ENCODE measurements at regions not wholly inside any gene's neighbourhood (a gene's known extent, or its start where the extent isn't known, plus 50 kb on each side); places are given as distances from the start of the nearest gene placed in this dataset.
"Not testable (repeated sequence)": the region's sequence is repeated elsewhere in the genome, so short reads cannot be mapped to it uniquely, and the experiment has no call there.

DNA sequence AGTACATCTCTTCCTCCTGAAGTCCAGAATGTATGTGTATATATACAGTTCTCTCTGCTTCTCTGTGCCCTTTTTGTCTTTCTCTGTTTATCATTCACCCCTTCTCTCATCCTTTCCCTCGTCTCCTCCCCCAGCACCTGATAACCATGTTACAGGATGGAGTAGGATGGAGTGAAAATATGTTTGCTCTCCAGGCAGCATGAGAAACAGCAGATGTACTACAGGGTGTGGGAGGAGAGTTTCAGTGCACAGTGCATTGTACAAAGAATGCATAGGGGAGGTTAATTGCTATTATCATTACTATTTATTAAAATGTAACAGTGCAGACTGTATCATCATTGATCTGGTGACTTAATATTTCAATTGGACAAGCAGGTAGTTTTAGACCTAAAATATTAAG is 104.5 kb downstream of the MFAP3L start:
- no peak for DNase-seq (ENCODE audit: low read depth)
- no peak overlapping the region for H3K4me3 ChIP-seq (ENCODE audit: low read depth, low read length)
- in situ Hi-C loops (cut with HindIII; ENCODE audit: low sequenced_read_pairs), result no loop called here
- TF ChIP-seq, protein P1, sequence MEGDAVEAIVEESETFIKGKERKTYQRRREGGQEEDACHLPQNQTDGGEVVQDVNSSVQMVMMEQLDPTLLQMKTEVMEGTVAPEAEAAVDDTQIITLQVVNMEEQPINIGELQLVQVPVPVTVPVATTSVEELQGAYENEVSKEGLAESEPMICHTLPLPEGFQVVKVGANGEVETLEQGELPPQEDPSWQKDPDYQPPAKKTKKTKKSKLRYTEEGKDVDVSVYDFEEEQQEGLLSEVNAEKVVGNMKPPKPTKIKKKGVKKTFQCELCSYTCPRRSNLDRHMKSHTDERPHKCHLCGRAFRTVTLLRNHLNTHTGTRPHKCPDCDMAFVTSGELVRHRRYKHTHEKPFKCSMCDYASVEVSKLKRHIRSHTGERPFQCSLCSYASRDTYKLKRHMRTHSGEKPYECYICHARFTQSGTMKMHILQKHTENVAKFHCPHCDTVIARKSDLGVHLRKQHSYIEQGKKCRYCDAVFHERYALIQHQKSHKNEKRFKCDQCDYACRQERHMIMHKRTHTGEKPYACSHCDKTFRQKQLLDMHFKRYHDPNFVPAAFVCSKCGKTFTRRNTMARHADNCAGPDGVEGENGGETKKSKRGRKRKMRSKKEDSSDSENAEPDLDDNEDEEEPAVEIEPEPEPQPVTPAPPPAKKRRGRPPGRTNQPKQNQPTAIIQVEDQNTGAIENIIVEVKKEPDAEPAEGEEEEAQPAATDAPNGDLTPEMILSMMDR (IDR thresholded peaks at IDR 0.05; ENCODE audit: low read depth, low read length, missing control alignments), result no peak

DNA sequence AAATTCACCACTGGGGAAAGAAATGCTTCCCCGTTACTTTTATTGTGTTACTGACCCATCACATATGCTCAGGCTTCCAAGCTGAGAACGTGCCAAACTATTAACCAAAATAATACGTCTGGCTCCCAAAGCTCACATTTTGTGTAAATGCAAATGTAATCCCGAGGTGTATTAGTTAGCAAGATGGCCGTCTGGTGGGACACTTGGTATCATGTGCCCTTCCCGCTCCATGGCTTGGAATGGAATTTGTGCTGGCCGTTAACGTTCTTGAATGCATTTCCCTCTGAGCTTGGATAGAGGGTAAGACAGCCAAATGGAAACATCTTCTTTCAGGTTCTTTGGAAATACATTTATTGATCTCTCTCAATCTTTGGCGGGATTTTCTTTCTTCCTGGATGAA is 105.0 kb downstream of the MFAP3L start:
- DNase-seq (ENCODE audit: low read depth), result no peak
- in situ Hi-C loops (cut with HindIII; ENCODE audit: low sequenced_read_pairs), result no loop called here
- H3K4me3 ChIP-seq (ENCODE audit: low read depth, low read length), result no peak overlapping the region
- TF ChIP-seq, protein P1 (IDR thresholded peaks at IDR 0.05; ENCODE audit: low read depth, low read length, missing control alignments), result no peak

DNA sequence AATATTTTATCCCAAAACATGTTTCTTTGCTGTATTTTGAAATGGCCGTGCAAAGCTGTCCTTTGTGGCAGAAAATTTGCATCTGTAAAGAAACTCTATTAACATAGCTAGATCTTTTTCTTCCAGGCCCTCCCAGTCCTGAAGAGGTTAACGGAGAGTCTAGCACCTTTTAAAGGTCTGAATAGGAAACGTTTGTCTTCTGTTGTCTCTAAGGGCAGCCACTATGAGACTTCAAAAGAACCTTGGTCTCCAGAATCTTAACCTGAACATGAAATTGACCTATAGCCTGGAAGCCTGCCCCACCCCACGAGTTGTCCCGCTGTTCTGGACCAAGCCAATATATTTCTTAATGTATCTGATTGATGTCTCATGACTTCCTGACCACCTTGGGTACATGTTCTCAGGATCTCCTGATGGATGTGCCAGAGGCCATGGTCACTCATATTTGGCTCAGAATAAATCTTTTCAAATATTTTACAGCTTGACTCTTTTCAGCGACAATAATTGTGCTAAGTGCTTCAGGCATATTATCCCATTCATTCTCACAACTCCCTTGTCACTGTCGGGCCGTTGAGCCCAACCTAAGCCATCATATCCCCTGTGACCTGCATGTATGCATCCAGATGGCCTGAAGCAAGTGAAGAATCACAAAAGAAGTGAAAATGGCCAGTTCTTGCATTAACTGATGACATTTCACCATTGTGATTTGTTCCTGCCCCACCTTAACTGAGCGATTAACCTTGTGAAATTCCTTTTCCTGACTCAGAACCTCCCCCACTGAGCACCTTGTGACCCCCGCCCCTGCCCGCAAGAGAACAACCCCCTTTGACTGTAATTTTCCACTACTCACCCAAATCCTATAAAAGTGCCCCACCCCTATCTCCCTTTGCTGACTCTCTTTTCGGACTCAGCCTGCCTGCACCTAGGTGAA is 106.7 kb downstream of the MFAP3L start:
- in situ Hi-C loops (cut with HindIII; ENCODE audit: low sequenced_read_pairs); DNase-seq (ENCODE audit: low read depth); H3K4me3 ChIP-seq (ENCODE audit: low read depth, low read length): not testable (repeated sequence)

DNA sequence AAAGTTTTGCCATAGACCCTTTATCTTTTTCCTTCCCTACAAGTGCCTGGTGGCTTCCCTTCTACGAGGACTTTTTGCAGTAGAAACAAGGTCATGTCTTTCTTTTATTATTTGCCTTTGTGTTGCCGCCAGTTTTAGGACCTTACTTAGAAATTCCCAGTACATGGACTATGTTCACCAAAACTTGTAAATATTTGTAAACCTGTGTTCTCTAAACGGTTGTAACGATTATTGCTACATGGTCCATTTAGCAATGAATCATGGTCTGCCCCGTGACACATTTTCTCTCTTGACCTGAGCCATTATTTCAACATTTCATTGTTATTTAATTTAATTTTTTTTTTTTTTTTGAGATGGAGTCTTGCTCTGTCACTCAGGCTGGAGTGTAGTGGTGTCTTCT is 110.7 kb downstream of the MFAP3L start:
- no peak overlapping the region for H3K4me3 ChIP-seq (ENCODE audit: low read depth, low read length)
- TF ChIP-seq, protein P1 (IDR thresholded peaks at IDR 0.05; ENCODE audit: low read depth, low read length, missing control alignments), result no peak
- DNase-seq (ENCODE audit: low read depth), result no peak
- in situ Hi-C loops (cut with HindIII; ENCODE audit: low sequenced_read_pairs), result no loop called here

GRCh38 chr4:169914866-169915265 is 111.3 kb downstream of the MFAP3L start:
- no peak overlapping the region for H3K4me3 ChIP-seq (ENCODE audit: low read depth, low read length)
- DNase-seq (ENCODE audit: low read depth), result no peak
- TF ChIP-seq, protein P1 (IDR thresholded peaks at IDR 0.05; ENCODE audit: low read depth, low read length, missing control alignments), result no peak
- in situ Hi-C loops (cut with HindIII; ENCODE audit: low sequenced_read_pairs), result no loop called here

- TF ChIP-seq, protein P1 (IDR thresholded peaks at IDR 0.05; ENCODE audit: low read depth, low read length, missing control alignments), result no peak
- in situ Hi-C loops (cut with HindIII; ENCODE audit: low sequenced_read_pairs), result no loop called here
- no peak for DNase-seq (ENCODE audit: low read depth)
- H3K4me3 ChIP-seq (ENCODE audit: low read depth, low read length), result no peak overlapping the region
Measured at GRCh38 chr4:169912996-169913395, 113.2 kb downstream of the MFAP3L start.

DNA sequence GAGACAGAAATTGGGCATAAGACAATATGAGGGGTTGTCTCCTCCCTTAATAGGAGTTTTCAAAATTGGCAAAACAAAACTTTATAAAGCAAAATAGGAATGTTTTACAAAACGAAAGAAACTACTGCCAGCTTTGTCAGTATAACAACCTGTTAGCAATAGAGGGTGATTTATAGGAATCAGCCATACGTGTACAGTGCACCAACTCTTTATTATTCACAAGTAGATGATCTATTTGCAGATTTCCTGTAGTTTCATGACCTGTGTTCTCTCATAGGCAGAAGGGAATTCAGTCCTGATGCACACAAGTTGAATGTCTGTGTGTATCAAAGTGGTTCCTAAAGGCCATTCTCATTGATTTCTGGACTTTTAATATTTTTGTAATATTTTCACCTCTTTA is 116.3 kb downstream of the MFAP3L start:
- in situ Hi-C loops (cut with HindIII; ENCODE audit: low sequenced_read_pairs), result no loop called here
- no peak overlapping the region for H3K4me3 ChIP-seq (ENCODE audit: low read depth, low read length)
- TF ChIP-seq, protein P1 (IDR thresholded peaks at IDR 0.05; ENCODE audit: low read depth, low read length, missing control alignments), result no peak
- DNase-seq (ENCODE audit: low read depth), result no peak

Measured in astrocyte of the cerebellum (primary cell).